ENCODE measurements at regions not wholly inside any gene's neighbourhood (a gene's known extent, or its start where the extent isn't known, plus 50 kb on each side); places are given as distances from the start of the nearest gene placed in this dataset.
"Not testable (repeated sequence)": the region's sequence is repeated elsewhere in the genome, so short reads cannot be mapped to it uniquely, and the experiment has no call there.

- DNase-seq, result no peak
Measured at GRCh38 chr6:28809947-28810658, 113.7 kb downstream of the TRIM27 start.

GRCh38 chr6:28810659-28811053 is 113.1 kb downstream of the TRIM27 start:
- DNase-seq, result no peak

GRCh38 chr6:28811873-28812272 is 111.9 kb downstream of the TRIM27 start:
- DNase-seq, result no peak

GRCh38 chr6:28812778-28813569 is 110.8 kb downstream of the TRIM27 start:
- DNase-seq, result no peak

- DNase-seq, result no peak
Measured at GRCh38 chr6:28814032-28814976, 109.5 kb downstream of the TRIM27 start.

- DNase-seq, result no peak
Measured at GRCh38 chr6:28816339-28816908, 107.4 kb downstream of the TRIM27 start.

- no peak for DNase-seq
Measured at GRCh38 chr6:28816909-28817807, 106.6 kb downstream of the TRIM27 start.

- no peak for DNase-seq
Measured at GRCh38 chr6:28817808-28818145, 106.0 kb downstream of the TRIM27 start.

GRCh38 chr6:28824793-28825731 is 98.7 kb downstream of the TRIM27 start:
- DNase-seq, result no peak

GRCh38 chr6:28825732-28826293 is 98.0 kb downstream of the TRIM27 start:
- DNase-seq, result no peak

- DNase-seq, result not testable (repeated sequence)
Measured at GRCh38 chr6:28831683-28832082, 92.1 kb downstream of the TRIM27 start.

- DNase-seq, result not testable (repeated sequence)
Measured at GRCh38 chr6:28836703-28837102, 87.1 kb downstream of the TRIM27 start.

GRCh38 chr6:28838289-28838633 is 85.5 kb downstream of the TRIM27 start:
- peak; percentile 44 for DNase-seq

- DNase-seq, result peak; percentile 50
Measured at GRCh38 chr6:28838634-28839442, 84.9 kb downstream of the TRIM27 start.

- no peak for DNase-seq
Measured at GRCh38 chr6:28839443-28840120, 84.2 kb downstream of the TRIM27 start.

- no peak for DNase-seq
Measured at GRCh38 chr6:28841290-28841689, 82.5 kb downstream of the TRIM27 start.

GRCh38 chr6:28848756-28849155 is 75.0 kb downstream of the TRIM27 start:
- not testable (repeated sequence) for DNase-seq
